ENCODE measurements at regions not wholly inside any gene's neighbourhood (a gene's known extent, or its start where the extent isn't known, plus 50 kb on each side); places are given as distances from the start of the nearest gene placed in this dataset.

DNA sequence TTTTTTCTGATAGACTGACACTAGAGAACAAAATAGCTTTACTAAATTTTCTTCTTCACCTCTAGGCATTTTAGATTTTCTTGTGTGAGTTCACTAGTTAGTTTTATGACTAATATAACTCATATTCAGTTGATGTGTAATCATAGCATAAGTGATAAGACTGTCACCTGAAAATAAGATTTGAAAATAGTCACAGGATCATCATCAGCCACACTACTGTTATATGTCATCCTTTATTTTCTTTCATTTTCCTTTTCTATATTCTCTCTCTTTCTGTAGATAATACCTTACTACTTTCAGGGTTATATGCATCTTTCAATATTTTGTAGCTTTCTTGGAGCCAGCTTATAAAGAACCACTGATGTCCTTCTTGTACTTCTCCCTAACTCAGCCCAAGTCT lies 292.6 kb downstream of the TDRD3 start:
- no peak for TF ChIP-seq EZH2 (IDR thresholded peaks at IDR 0.05; ENCODE audit: low read depth)
- TF ChIP-seq, protein P1, sequence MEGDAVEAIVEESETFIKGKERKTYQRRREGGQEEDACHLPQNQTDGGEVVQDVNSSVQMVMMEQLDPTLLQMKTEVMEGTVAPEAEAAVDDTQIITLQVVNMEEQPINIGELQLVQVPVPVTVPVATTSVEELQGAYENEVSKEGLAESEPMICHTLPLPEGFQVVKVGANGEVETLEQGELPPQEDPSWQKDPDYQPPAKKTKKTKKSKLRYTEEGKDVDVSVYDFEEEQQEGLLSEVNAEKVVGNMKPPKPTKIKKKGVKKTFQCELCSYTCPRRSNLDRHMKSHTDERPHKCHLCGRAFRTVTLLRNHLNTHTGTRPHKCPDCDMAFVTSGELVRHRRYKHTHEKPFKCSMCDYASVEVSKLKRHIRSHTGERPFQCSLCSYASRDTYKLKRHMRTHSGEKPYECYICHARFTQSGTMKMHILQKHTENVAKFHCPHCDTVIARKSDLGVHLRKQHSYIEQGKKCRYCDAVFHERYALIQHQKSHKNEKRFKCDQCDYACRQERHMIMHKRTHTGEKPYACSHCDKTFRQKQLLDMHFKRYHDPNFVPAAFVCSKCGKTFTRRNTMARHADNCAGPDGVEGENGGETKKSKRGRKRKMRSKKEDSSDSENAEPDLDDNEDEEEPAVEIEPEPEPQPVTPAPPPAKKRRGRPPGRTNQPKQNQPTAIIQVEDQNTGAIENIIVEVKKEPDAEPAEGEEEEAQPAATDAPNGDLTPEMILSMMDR (conservative IDR thresholded peaks at IDR 0.05) = no peak
